ENCODE measurements at regions not wholly inside any gene's neighbourhood (a gene's known extent, or its start where the extent isn't known, plus 50 kb on each side); places are given as distances from the start of the nearest gene placed in this dataset.
"Not testable (repeated sequence)": the region's sequence is repeated elsewhere in the genome, so short reads cannot be mapped to it uniquely, and the experiment has no call there.

DNA sequence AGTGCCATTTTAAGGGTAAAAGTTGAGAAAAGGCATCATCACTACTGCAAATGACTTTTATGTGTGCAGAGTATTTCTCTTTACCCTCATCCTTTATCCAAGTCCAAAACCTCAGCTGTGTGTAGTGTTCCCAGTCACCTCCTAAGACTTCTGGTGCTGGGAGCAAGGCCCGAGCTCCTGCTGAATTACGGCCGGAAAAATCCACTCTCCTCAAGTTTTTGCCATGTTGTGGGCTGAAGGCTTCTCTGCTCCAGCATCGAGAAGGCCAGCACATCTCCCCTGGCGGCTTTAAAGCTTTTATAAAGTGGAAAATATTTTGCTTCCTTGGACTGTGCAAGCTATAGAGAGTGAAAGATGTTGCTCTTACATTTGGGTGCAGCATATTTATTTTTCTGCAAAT lies 153.2 kb upstream of the THBS2 start:
- Histone ChIP-seq H3K9me3 (0 out of 2 replicates have a peak, but pooled peaks cover 2% of the 10 kb centered on the region), H3K36me3 (no peaks in the 10 kb centered on the region), H3K27me3 (no peaks in the 10 kb centered on the region), H3K4me3 (no peak overlapping the region)
- DNase-seq = no peak

DNA sequence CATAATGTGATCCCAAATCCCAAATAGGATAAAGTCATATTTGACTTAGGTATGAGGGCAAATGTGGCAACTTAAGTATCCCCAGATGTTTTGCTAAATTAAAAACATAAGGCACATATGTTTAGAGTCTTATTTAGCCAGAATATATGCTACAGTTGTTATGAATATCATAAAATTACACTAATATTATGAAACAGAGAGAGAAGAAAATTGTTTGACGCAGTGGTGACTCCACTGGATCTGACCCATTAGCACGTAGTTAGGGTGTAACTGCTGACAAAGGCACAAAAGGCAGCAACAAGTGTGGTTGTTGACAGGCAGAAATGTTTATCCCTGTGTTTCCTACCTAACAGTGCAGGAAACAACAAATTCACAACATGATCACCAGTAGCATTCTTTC lies 152.4 kb upstream of the THBS2 start:
- Histone ChIP-seq H3K4me3 (no peak overlapping the region), H3K9me3 (0 out of 2 replicates have a peak, but pooled peaks cover 2% of the 10 kb centered on the region), H3K36me3 (no peaks in the 10 kb centered on the region), H3K27me3 (no peaks in the 10 kb centered on the region)
- no peak for DNase-seq

- Histone ChIP-seq H3K9me3 (no peaks in the 10 kb centered on the region), H3K4me3 (no peak overlapping the region), H3K36me3 (no peaks in the 10 kb centered on the region), H3K27me3 (no peaks in the 10 kb centered on the region)
- no peak for DNase-seq
Observed at GRCh38 chr6:169404828-169405227, 151.2 kb upstream of the THBS2 start.

- peak; percentile 19 for DNase-seq
- H3K36me3 ChIP-seq = no peaks in the 10 kb centered on the region
- H3K4me3 ChIP-seq = no peak overlapping the region
- H3K27me3 ChIP-seq = no peaks in the 10 kb centered on the region
- no peaks in the 10 kb centered on the region for H3K9me3 ChIP-seq
Observed at GRCh38 chr6:169398342-169399105, 144.9 kb upstream of the THBS2 start.

GRCh38 chr6:169397684-169398083 lies 144.0 kb upstream of the THBS2 start:
- no peak overlapping the region for H3K4me3 ChIP-seq
- no peaks in the 10 kb centered on the region for H3K36me3 ChIP-seq
- H3K27me3 ChIP-seq = no peaks in the 10 kb centered on the region
- H3K9me3 ChIP-seq = no peaks in the 10 kb centered on the region
- no peak for DNase-seq

- H3K27me3 ChIP-seq = no peaks in the 10 kb centered on the region
- no peak overlapping the region for H3K4me3 ChIP-seq
- no peaks in the 10 kb centered on the region for H3K9me3 ChIP-seq
- H3K36me3 ChIP-seq = no peaks in the 10 kb centered on the region
- DNase-seq = no peak
Observed at GRCh38 chr6:169396554-169397163, 143.0 kb upstream of the THBS2 start.

- not testable (repeated sequence) for H3K9me3 ChIP-seq, H3K36me3 ChIP-seq, H3K27me3 ChIP-seq, H3K4me3 ChIP-seq, DNase-seq
Observed at GRCh38 chr6:169396009-169396539, 142.4 kb upstream of the THBS2 start.

DNA sequence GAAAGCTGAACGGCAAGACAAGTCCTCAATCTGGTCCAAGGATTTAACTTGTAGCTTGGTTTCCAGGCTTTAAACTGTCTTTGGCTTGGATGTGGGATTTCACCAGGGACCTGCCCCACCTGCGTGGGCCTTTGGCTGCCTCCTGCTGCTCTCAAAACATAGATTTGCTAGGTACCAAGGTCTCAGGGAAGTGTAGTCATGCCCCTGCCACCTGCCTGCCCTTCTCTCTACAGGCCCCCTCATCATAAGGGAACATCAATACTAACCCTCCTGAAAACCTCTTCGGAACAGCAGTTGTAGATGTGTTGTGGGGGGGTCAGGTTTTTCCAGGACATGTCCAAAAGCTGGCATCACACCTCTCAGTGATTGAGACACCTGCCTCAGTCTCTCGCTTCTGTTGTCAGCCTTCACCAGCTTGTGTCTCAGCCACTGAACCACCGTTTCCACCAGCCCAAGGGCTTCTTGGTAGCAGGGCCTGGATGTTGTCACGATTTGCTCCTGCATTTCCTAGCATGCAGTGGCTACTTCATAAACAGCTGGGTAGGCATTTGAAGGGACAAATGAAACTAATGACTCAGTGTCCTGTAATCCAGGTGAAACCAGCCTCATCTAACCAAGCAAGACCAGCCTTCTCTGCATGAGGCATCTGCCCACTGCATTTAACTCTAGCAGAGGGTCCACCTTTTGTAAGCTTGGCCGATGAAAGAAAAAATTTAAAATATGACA lies 141.6 kb upstream of the THBS2 start:
- H3K4me3 ChIP-seq = no peak overlapping the region
- no peaks in the 10 kb centered on the region for H3K9me3 ChIP-seq
- H3K27me3 ChIP-seq = no peaks in the 10 kb centered on the region
- no peaks in the 10 kb centered on the region for H3K36me3 ChIP-seq
- no peak for DNase-seq

DNA sequence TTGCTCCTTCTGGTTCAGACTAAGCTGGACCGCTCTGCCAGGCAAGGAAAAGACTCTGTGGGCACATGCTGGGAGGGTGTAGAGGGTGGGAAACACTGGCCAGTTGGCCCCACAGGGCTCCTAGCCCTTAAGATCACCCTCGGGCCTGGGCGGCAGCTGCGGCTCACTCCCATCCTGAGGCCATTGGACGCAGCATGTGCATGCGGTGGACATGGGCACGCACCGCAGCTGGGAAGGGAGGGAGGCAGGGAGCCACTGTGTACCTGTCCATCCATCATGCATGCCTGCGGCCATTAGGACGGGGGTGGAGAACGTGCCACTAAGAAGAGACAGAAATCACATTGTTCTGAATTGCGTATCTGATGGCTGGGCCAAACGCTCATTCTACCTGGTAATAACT lies 140.1 kb upstream of the THBS2 start:
- H3K36me3 ChIP-seq = no peaks in the 10 kb centered on the region
- no peaks in the 10 kb centered on the region for H3K27me3 ChIP-seq
- no peak overlapping the region for H3K4me3 ChIP-seq
- no peak for DNase-seq
- H3K9me3 ChIP-seq = no peaks in the 10 kb centered on the region

GRCh38 chr6:169391473-169392071 lies 137.9 kb upstream of the THBS2 start:
- Histone ChIP-seq H3K27me3 (no peaks in the 10 kb centered on the region), H3K4me3 (no peak overlapping the region), H3K36me3 (no peaks in the 10 kb centered on the region), H3K9me3 (no peaks in the 10 kb centered on the region)
- DNase-seq = no peak

GRCh38 chr6:169388395-169389166 lies 134.9 kb upstream of the THBS2 start:
- Histone ChIP-seq H3K36me3 (no peaks in the 10 kb centered on the region), H3K27me3 (no peaks in the 10 kb centered on the region), H3K9me3 (no peaks in the 10 kb centered on the region), H3K4me3 (no peak overlapping the region)
- DNase-seq = no peak

- Histone ChIP-seq H3K4me3 (no peak overlapping the region), H3K9me3 (no peaks in the 10 kb centered on the region), H3K27me3 (no peaks in the 10 kb centered on the region), H3K36me3 (no peaks in the 10 kb centered on the region)
- DNase-seq = no peak
Observed at GRCh38 chr6:169387809-169388383, 134.2 kb upstream of the THBS2 start.

DNA sequence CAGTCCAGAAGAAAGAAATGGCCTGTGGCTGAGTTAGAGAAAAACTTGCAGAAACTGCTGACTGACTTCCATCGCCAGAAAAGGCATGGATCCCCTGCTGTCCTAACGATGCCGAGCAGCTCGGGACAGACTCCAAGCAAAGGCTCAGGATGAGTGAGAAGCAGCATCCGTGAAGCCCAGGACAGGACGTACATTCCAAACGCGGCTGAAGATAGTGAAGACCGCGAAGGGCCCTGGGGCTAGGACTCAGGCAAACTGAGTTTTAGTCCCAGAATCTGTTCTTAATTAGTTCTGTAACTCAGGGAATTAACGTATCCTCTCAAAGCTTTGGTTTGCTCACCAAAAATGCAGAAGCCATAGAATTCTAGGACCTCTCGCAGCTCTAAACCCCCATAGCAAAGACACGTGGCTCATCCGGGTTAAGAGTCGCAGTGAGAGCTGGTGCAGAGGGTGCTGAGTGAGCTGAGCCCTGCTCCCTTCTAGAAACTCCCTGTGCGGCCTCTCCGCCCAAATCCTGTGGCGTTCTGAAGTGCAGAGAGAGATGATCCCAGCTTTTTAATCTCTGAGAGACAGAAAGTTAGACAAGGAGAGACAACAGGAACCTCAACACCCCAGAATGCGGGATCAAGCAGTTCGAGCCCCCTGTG lies 132.9 kb upstream of the THBS2 start:
- H3K4me3 ChIP-seq = no peak overlapping the region
- no peaks in the 10 kb centered on the region for H3K27me3 ChIP-seq
- H3K9me3 ChIP-seq = no peaks in the 10 kb centered on the region
- H3K36me3 ChIP-seq = no peaks in the 10 kb centered on the region
- DNase-seq = no peak

GRCh38 chr6:169385237-169385880 lies 131.7 kb upstream of the THBS2 start:
- Histone ChIP-seq H3K27me3 (no peaks in the 10 kb centered on the region), H3K4me3 (no peak overlapping the region), H3K9me3 (no peaks in the 10 kb centered on the region), H3K36me3 (no peaks in the 10 kb centered on the region)
- no peak for DNase-seq

DNA sequence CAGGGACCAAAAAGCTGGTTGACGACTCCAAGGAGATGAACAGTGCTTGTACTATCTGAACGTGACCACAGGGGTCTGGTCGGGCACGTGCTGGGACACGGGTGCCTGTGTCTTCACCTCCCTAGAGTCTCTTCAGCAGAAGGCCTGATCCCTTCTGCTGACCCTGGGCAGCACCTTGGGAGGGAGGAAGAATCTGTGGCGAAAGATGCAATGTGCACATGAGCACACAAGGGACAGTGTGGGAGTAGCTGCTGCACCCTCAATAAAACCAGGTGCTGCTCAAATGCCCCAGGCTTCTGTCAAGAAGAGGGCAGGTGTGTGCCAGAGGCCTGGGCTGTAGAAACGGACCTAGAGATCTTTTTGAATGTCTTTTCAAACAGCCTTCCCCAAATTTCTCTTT lies 130.6 kb upstream of the THBS2 start:
- no peak for DNase-seq
- Histone ChIP-seq H3K4me3 (no peak overlapping the region), H3K36me3 (no peaks in the 10 kb centered on the region)

More for the DNA sequence above, 130.6 kb upstream of the THBS2 start:
- no peaks in the 10 kb centered on the region for H3K9me3 ChIP-seq
- H3K27me3 ChIP-seq = no peaks in the 10 kb centered on the region
